ENCODE measurements at regions not wholly inside any gene's neighbourhood (a gene's known extent, or its start where the extent isn't known, plus 50 kb on each side); places are given as distances from the start of the nearest gene placed in this dataset.

- no peaks in the 10 kb centered on the region for H3K9me3 ChIP-seq
- H3K4me3 ChIP-seq = peak overlapping the region in 1 of 2 donors; percentile 36
- DNase-seq (ENCODE audit: low spot score in 2 of 2) = no peak
- intact Hi-C loops (cut with DNase I) = no loop called here
- no peaks in the 10 kb centered on the region for H3K36me3 ChIP-seq
- no peak overlapping the region for H3K27ac ChIP-seq
- H3K27me3 ChIP-seq = no peaks in the 10 kb centered on the region
- TF ChIP-seq CTCF (IDR thresholded peaks at IDR 0.05) = peak in 1 of 3 experiments; percentile 49
- no peaks in the 10 kb centered on the region for H3K4me1 ChIP-seq
Observed at GRCh38 chr4:4677556-4678522, 136.0 kb upstream of the STX18 start.

GRCh38 chr4:4675641-4676040 lies 133.8 kb upstream of the STX18 start:
- Histone ChIP-seq H3K27ac (no peak overlapping the region), H3K36me3 (no peaks in the 10 kb centered on the region), H3K9me3 (no peaks in the 10 kb centered on the region), H3K4me1 (no peaks in the 10 kb centered on the region), H3K4me3 (no peak overlapping the region), H3K27me3 (no peaks in the 10 kb centered on the region)
- intact Hi-C loops (cut with DNase I) = no loop called here
- TF ChIP-seq CTCF (IDR thresholded peaks at IDR 0.05) = no peak
- DNase-seq (ENCODE audit: low spot score in 2 of 2) = no peak

GRCh38 chr4:4675051-4675581 lies 133.3 kb upstream of the STX18 start:
- Histone ChIP-seq H3K27me3 (no peaks in the 10 kb centered on the region), H3K9me3 (no peaks in the 10 kb centered on the region), H3K27ac (no peak overlapping the region), H3K4me3 (no peak overlapping the region), H3K36me3 (no peaks in the 10 kb centered on the region), H3K4me1 (no peaks in the 10 kb centered on the region)
- DNase-seq (ENCODE audit: low spot score in 2 of 2) = no peak
- intact Hi-C loops (cut with DNase I) = no loop called here
- TF ChIP-seq CTCF (IDR thresholded peaks at IDR 0.05) = no peak

GRCh38 chr4:4673070-4673469 lies 131.2 kb upstream of the STX18 start:
- no peak overlapping the region for H3K27ac ChIP-seq
- H3K27me3 ChIP-seq = no peaks in the 10 kb centered on the region
- H3K4me3 ChIP-seq = no peak overlapping the region
- no peak for DNase-seq (ENCODE audit: low spot score in 2 of 2)
- no peaks in the 10 kb centered on the region for H3K36me3 ChIP-seq
- TF ChIP-seq CTCF (IDR thresholded peaks at IDR 0.05) = no peak
- H3K4me1 ChIP-seq = no peaks in the 10 kb centered on the region
- H3K9me3 ChIP-seq = no peaks in the 10 kb centered on the region
- intact Hi-C loops (cut with DNase I) = no loop called here

- intact Hi-C loops (cut with DNase I) = no loop called here
- no peak for TF ChIP-seq CTCF (IDR thresholded peaks at IDR 0.05)
- no peak overlapping the region for H3K4me3 ChIP-seq
- no peaks in the 10 kb centered on the region for H3K36me3 ChIP-seq
- H3K27me3 ChIP-seq = no peaks in the 10 kb centered on the region
- DNase-seq (ENCODE audit: low spot score in 2 of 2) = no peak
- no peaks in the 10 kb centered on the region for H3K9me3 ChIP-seq
- no peaks in the 10 kb centered on the region for H3K4me1 ChIP-seq
- H3K27ac ChIP-seq = no peak overlapping the region
Observed at GRCh38 chr4:4672402-4672801, 130.6 kb upstream of the STX18 start.
